ENCODE measurements at regions not wholly inside any gene's neighbourhood (a gene's known extent, or its start where the extent isn't known, plus 50 kb on each side); places are given as distances from the start of the nearest gene placed in this dataset.
A peak's percentile ranks its signal among the peaks of the same experiment; 100 is the strongest.

DNA sequence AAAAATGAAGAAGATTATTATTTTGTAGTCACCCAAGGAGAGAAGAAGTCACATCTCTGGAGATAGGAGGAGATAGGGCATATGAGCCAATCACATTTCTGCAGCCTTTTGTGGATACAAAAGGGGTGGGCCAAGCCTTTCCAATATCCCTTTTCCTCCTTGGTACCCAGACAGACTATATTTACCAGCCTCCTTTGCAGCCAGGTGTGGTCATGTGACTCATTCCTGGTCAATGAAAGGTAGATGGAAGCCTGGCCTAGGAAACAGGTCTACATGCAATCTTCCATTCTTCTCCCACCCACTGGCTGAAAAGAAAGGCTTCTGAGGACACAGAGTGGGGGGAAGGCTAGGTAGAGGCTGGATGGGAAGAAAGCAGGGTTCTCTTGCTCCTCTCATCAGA is 58.1 kb upstream of the ERG start:
- no peak for FAIRE-seq
- no peak for DNase-seq (ENCODE audit: low spot score)

DNA sequence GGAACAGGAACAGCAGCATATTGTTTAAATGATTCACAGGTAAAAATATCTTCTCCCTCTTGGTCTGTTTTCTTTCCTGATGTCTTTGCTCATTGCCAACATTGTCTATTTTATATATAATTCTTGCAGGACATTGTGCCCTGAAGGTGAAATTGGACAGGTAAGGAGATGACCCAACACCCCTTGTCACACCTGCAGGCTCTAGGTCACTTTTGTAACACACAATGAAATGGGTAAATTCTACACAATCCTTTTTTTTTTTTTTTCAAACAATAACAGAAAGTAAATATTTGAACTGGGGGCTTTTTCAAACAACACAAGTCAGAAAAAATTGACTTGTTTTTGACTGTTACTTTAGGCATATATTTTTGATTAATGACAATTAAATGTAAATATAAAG is 62.9 kb upstream of the ERG start:
- FAIRE-seq (no peak), DNase-seq (ENCODE audit: low spot score) (no peak)

GRCh38 chr21:38561613-38562581 is 63.6 kb upstream of the ERG start:
- no peak for DNase-seq (ENCODE audit: low spot score)

DNA sequence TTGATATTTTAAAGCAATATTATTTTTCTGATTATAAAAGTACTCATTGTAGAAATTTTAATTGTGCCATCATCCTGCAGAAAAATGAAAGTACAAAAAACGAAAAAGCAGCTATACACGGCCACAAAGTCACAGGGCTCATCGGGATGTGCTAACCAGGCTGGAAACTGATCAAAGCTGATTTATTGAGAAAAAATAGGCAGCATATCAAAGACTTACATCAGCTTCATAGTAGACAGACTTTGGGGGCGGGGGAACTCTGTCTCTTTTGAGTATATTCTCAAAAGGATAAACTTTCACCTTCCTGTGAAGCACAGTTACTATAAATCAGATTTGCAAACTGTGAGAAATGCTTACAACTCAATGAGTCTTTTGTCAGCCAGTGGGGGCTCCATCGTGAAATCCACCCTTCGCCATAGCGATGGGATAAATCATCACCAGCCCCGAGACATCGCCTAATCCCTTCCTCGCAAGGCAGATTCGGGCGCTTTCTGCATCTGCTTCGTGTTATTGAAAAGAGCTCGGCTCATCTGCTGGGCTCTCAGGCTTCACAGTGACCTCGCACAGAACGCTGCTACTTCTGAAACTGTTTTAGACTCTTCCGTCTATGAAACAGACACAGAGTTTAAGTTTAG is 69.2 kb upstream of the ERG start:
- FAIRE-seq (no peak), DNase-seq (ENCODE audit: low spot score) (peak; percentile 29)

More at GRCh38 chr21:38561613-38562581, 63.6 kb upstream of the ERG start:
- FAIRE-seq, result no peak

DNA sequence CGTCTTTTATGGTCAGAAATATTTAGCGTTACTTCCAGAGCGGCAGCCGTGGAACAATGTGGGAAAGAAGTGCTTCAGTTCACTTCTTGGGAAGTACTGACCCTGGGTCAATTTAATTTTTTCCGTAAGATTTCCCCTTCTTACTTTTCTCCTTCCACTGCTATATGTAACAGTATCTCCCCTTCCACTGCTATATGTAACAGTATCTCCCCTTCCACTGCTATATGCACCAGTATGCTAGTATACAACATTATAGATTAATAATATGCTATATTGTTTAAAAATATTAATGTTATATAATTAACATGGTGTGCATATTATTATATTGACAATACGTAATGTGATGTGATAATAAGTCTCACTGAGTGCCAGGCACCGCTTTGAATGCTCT is 69.7 kb upstream of the ERG start:
- no peak for FAIRE-seq

DNA sequence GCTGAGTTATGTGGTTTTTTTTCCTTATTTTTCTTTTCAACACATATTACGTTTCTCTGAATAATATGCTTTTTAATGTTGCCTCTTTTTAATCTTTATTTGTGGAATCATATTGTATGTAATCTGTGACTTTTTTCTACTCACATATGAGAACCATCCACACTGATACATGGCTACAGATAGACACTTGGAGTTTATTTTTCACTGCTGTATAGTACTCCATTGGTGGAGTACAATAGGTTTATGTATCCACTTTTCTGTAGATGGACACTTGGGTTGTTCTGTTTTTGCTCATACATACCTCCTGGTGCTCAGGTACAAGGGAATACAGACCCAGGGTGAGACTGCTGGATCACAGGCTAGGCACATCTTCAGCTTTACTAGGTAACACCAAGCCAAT is 71.5 kb upstream of the ERG start:
- DNase-seq (ENCODE audit: low spot score), result no peak
- FAIRE-seq, result no peak

More for the DNA sequence above, 69.7 kb upstream of the ERG start:
- DNase-seq (ENCODE audit: low spot score), result no peak

GRCh38 chr21:38570596-38570995 is 72.3 kb upstream of the ERG start:
- DNase-seq (ENCODE audit: low spot score), result no peak
- FAIRE-seq, result no peak

- DNase-seq (ENCODE audit: low spot score), result no peak
- FAIRE-seq, result no peak
Measured at GRCh38 chr21:38574895-38575575, 76.8 kb upstream of the ERG start.

- FAIRE-seq, result no peak
- no peak for DNase-seq (ENCODE audit: low spot score)
Measured at GRCh38 chr21:38577887-38578286, 79.6 kb upstream of the ERG start.

DNA sequence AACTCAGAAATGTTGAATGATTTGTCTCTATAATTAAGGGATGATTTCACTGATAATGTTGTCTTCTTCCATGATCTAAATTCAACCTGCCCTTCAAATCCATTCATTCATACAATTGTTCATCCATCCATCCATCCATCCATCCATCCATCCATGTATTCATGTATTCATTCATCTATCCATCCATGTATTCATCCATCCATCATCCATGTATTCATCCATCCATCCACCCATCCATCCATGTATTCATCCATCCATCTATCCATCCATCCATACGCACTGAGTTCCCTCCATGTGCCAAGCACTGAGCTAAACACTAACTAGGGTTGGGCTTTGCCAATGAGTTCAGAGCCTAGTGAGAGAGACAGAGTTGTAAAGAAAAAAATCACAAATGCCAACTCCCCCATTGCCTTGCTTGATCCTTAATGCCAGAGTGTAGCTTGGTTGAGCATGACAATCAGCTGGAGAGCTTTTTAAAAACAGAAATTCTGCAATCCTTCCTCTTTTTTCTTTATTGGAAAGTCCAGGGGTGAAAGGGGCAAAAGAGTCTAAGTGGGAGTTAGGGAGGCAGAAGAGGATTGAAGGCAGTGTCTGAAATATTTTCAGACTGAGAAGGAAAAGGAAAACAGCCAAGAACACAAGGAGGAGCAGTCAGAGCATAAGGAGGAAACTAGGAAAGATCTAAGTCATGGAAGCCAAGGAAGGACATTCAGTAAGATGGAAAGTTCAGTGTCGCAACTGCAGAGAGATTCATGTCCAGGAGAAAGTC is 92.4 kb upstream of the ERG start:
- DNase-seq (ENCODE audit: low spot score) (no peak), FAIRE-seq (no peak)

DNA sequence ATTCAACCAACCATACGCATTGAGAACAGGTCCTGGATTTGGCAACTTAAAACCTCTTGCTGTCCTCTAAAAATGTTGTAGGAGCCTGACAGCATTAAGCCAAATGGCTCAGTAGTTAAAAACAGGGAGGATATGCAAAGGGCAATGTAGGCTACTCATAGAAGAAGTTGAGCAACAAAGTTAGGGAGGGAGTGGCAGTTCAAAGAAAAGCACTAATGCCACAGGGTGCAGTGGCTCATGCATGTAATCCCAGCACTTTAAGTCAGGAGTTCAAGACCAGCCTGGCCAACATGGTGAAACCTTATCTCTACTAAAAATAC is 92.9 kb upstream of the ERG start:
- DNase-seq (ENCODE audit: low spot score), result no peak
- FAIRE-seq, result no peak

- FAIRE-seq (no peak), DNase-seq (ENCODE audit: low spot score) (peak; percentile 8)
Measured at GRCh38 chr21:38596264-38597042, 98.2 kb upstream of the ERG start.

GRCh38 chr21:38597421-38597820 is 99.1 kb upstream of the ERG start:
- FAIRE-seq, result no peak
- peak; percentile 2 for DNase-seq (ENCODE audit: low spot score)

DNA sequence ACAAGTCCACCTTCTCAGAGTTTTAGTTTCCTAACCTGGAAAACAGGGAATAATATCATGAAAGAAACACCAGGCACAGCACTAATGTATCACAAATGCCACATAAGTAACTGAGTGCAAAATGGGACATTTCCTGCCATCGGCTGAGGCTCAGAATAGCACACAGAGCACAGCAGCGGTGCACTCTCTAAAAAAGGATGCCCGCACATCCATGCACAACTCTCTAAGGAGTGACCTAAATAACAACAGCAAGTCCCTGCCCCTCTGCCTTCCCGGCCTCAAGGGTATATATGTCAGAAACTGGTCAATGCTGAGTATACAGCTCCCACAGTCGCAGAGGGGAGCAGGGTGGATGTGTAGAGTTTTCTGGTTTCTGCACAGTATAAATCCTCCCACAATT is 100.1 kb upstream of the ERG start:
- no peak for FAIRE-seq
- DNase-seq (ENCODE audit: low spot score), result no peak

GRCh38 chr21:38599381-38599975 is 101.2 kb upstream of the ERG start:
- DNase-seq (ENCODE audit: low spot score), result no peak
- no peak for FAIRE-seq

DNA sequence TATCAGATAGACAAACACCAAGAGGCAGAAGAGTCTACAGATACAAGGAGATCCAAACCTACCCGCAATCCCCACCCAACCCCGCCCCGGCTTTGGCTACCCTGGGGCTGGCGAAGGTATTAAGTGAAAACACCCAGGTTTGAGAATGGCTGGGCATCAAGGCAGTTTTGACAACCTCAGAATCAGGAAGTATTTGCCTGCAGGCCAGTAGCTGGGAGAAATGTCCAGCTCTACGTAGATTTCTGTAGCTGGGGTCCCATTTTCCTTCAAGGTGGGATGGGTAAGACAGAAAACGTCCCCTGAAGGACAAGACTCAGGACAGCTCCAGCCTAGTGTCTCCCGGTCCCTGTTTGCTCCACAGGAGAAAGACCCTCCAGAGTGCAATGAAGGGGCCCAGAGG is 101.8 kb upstream of the ERG start:
- DNase-seq (ENCODE audit: low spot score) (no peak), FAIRE-seq (no peak)

- FAIRE-seq (no peak), DNase-seq (ENCODE audit: low spot score) (no peak)
Measured at GRCh38 chr21:38605236-38605635, 107.0 kb upstream of the ERG start.

DNA sequence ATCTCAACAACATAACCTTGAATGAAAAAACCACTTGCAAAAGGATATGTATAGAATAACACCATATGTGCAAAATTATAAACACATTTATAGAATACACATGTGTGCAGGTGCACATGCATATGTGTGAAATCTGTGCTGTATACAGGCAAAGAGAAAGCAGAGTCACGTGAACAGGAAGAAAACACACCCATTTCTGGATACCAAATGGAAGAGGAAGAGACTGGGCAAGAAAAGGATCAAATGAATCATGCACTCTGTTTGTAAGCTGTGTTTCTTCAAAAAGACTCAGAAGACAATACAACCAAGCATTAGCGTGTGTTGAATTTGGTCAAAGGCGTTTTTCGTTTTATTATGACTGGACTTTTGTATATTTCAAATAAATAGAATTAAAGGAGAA is 111.3 kb upstream of the ERG start:
- FAIRE-seq, result no peak
- DNase-seq (ENCODE audit: low spot score), result no peak

DNA sequence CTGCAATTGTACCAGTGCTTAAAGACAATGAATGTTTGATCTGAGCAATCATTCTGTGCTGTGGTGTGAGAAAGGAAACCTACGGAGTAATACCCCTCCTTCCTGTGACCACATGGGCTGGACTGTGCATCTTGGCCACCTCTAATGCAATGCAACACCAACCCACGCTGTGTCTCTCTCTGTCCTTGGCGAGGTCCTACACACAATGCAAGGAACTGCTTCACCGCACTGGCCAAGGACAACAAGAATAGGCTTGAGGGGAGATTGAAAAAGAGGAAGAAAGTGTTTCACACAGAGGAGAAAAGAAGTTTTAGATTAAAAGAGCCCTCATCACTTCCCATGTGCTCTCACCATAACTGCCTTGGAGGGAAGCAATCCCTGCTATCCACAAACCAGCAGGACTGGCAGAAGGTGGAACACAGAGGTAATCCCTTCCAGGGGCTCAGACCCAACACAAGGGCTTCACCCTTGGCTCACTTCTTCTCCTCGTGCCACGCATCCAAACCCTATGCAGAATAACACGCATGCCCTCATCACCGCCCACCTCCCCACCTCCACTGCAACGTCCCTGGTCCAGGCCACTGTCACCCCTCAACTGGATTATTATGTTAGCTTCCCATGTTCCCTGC is 112.5 kb upstream of the ERG start:
- DNase-seq (ENCODE audit: low spot score) (no peak), FAIRE-seq (no peak)

DNA sequence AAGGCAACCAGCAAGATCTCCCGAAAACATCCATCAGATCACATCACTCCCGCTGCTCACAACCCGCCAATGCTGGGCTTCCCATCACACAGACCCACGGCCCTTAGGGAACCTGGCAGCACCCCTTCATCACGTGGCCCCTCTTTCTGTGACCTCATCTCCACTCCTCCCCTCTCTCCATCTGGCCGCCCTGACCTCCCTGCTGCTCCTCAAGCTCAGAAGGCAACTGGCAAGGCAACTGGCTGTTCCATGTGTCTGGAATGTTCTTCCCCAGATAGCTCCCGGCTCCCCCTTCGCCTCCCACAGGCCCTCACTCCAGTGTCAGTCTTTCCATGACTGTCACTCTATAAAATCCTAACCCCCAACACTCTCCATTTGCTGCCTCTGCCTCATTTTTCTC is 113.0 kb upstream of the ERG start:
- no peak for DNase-seq (ENCODE audit: low spot score)
- no peak for FAIRE-seq

Measured in urothelium cell line (cell line).